CD14-positive monocyte (primary cell): ENCODE measurements at regions not wholly inside any gene's neighbourhood (a gene's known extent, or its start where the extent isn't known, plus 50 kb on each side); places are given as distances from the start of the nearest gene placed in this dataset.

Source experiments
- DNase-seq, 3 donors: peaks; one replicate each; pipeline ENCODE4 v3.0.0-alpha.2; 2011 to 2022
- H2AFZ ChIP-seq: 2 replicates; pipeline ENCODE4 v1.6.0; 2012; ENCODE audit warnings: mild to moderate bottlenecking, low read depth, low read length, inconsistent platforms; ENCODE audit not compliant: insufficient read depth, poor library complexity, severe bottlenecking
- H3K27ac ChIP-seq, 2 donors: 1 replicate in 1 of 2; 2 replicates in 1 of 2; pipeline ENCODE4 v1.5.1; 2012 to 2013; ENCODE audit warnings: low read length in 2 of 2, control low read depth in 1 of 2, inconsistent platforms in 1 of 2, low read depth in 1 of 2, mild to moderate bottlenecking in 1 of 2
- H3K27me3 ChIP-seq, 2 donors: one replicate each; pipeline versions ENCODE4 v1.6.0 to v1.6.1; 2011 to 2013; ENCODE audit warnings: low read length in 2 of 2; ENCODE audit not compliant: control insufficient read depth in 2 of 2, insufficient read depth in 2 of 2
- H3K36me3 ChIP-seq, 2 donors: replicated peaks in 1 of 2; 1 replicate in 1 of 2; 2 replicates in 1 of 2; pipeline versions ENCODE4 v1.5.1 to v1.6.1; 2012 to 2013; ENCODE audit warnings: low read length in 2 of 2, control low read depth in 1 of 2, inconsistent platforms in 1 of 2, mild to moderate bottlenecking in 1 of 2; ENCODE audit not compliant: insufficient read depth in 2 of 2, control insufficient read depth in 1 of 2
- H3K4me1 ChIP-seq, 2 donors: 1 replicate in 1 of 2; 2 replicates in 1 of 2; pipeline versions ENCODE4 v1.5.1 to v1.6.1; 2012 to 2013; ENCODE audit warnings: low read length in 2 of 2, control low read depth in 1 of 2, inconsistent platforms in 1 of 2, mild to moderate bottlenecking in 1 of 2, moderate library complexity in 1 of 2; ENCODE audit not compliant: insufficient read depth in 2 of 2, control insufficient read depth in 1 of 2
- H3K4me2 ChIP-seq: replicated peaks from 2 replicates; pipeline ENCODE3; 2012; ENCODE audit warnings: low read length, moderate library complexity, mild to moderate bottlenecking; ENCODE audit not compliant: poor library complexity, severe bottlenecking; ENCODE audit errors: extremely low read depth
- H3K4me3 ChIP-seq, 3 experiments: fragments of 200-600 bp in 1 of 3; sonication (generic) in 1 of 3; replicated peaks in 1 of 3; 1 replicate in 2 of 3; 2 replicates in 1 of 3; pipeline ENCODE4 v1.5.1; 2011 to 2013; ENCODE audit warnings: low read length in 3 of 3, mild to moderate bottlenecking in 3 of 3, control low read depth in 2 of 3, low read depth in 2 of 3, inconsistent platforms in 1 of 3, moderate library complexity in 1 of 3
- H3K79me2 ChIP-seq: 2 replicates; pipeline ENCODE4 v1.6.0; 2012; ENCODE audit warnings: mild to moderate bottlenecking, control low read depth, inconsistent platforms, low read length, moderate library complexity; ENCODE audit not compliant: insufficient read depth
- H3K9ac ChIP-seq: 2 replicates; pipeline ENCODE4 v1.6.0; 2017; ENCODE audit warnings: low read length, mild to moderate bottlenecking; ENCODE audit not compliant: insufficient read depth, poor library complexity, severe bottlenecking
- H3K9me3 ChIP-seq, 2 donors: replicated peaks in 1 of 2; 1 replicate in 1 of 2; 2 replicates in 1 of 2; pipeline versions ENCODE4 v1.5.1 to v1.6.1; 2012 to 2013; ENCODE audit warnings: low read length in 2 of 2, control low read depth in 1 of 2; ENCODE audit not compliant: control insufficient read depth in 1 of 2, insufficient read depth in 1 of 2
- H4K20me1 ChIP-seq: 2 replicates; pipeline ENCODE4 v1.6.0; 2012; ENCODE audit warnings: mild to moderate bottlenecking, low read length, control low read depth, moderate library complexity; ENCODE audit not compliant: insufficient read depth
- H3K27ac Mint-ChIP-seq, 7 donors: one replicate each; pipeline ENCODE4 v1.8.0; 2020; ENCODE audit warnings: mild to moderate bottlenecking in 7 of 7, mixed read lengths in 7 of 7, moderate library complexity in 6 of 7, inconsistent platforms in 2 of 7
- H3K27me3 Mint-ChIP-seq, 3 donors: one replicate each; pipeline ENCODE4 v1.8.0; 2021 to 2022; ENCODE audit warnings: low read depth in 3 of 3, mild to moderate bottlenecking in 3 of 3, mixed read lengths in 3 of 3, moderate library complexity in 3 of 3, inconsistent platforms in 1 of 3
- H3K36me3 Mint-ChIP-seq, 2 donors: one replicate each; pipeline ENCODE4 v1.8.0; 2020; ENCODE audit warnings: mixed read lengths in 2 of 2, inconsistent platforms in 1 of 2, mild to moderate bottlenecking in 1 of 2
- H3K4me1 Mint-ChIP-seq: one replicate; pipeline ENCODE4 v1.8.0; 2020; ENCODE audit warnings: mild to moderate bottlenecking, mixed read lengths
- H3K4me3 Mint-ChIP-seq, 2 donors: one replicate each; pipeline ENCODE4 v1.8.0; 2020; ENCODE audit warnings: mild to moderate bottlenecking in 2 of 2, mixed read lengths in 2 of 2, moderate library complexity in 1 of 2
- H3K9me3 Mint-ChIP-seq, 7 donors: one replicate each; pipeline ENCODE4 v1.8.0; 2020 to 2022; ENCODE audit warnings: mixed read lengths in 7 of 7, mild to moderate bottlenecking in 6 of 7, moderate library complexity in 6 of 7, inconsistent platforms in 2 of 7
- WGBS: methylation state at CpG from one replicate; pipeline ENCODE4 v1.1.5; 2013; ENCODE audit warnings: missing lambda C conversion rate; ENCODE audit not compliant: insufficient coverage; 5-methylcytosine and 5-hydroxymethylcytosine counted together
- intact Hi-C, 2 donors: fragments of 100-400 bp; cut with micrococcal nuclease; formaldehyde crosslinking; loops; one replicate each; pipeline versions ENCODE4 v1.15.0 to v1.15.1; 2023
- TF ChIP-seq, protein P1 (sequence below): fragments of 200-600 bp; IDR thresholded peaks from one replicate; pipeline ENCODE4 v1.8.0; 2022; ENCODE audit warnings: antibody characterized with exemption, mild to moderate bottlenecking

DNA sequence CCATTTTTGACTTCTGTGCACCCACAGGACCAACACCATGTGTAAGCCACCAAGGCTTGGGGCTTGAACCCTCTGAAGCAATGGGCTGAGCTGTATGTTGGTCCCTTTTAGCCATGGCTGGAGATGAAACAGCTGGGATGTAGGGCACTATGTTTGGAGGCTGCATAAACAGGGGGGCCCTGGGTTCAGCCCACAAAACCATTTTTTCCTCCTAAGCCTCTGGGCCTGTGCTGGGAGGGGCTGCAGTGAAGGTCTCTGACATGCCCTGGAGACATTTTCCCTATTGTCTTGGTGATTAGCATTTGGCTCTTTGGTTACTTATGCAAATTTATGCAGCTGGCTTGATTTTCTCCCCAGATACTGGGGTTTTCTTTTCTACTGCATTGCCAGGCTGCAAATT is 144.9 kb downstream of the ZNF326 start:
- peak overlapping the region in 1 of 7 donors; percentile 53 for H3K27ac Mint-ChIP-seq
- peaks cover 0 to 13% of the 10 kb centered on the region in 2 donors for H3K9me3 ChIP-seq
- no peak overlapping the region for H3K4me3 ChIP-seq
- H3K36me3 Mint-ChIP-seq, result no peaks in the 10 kb centered on the region
- no peaks in the 10 kb centered on the region for H3K4me1 Mint-ChIP-seq
- DNase-seq, result no peak
- no peaks in the 10 kb centered on the region for H4K20me1 ChIP-seq
- TF ChIP-seq, protein P1, sequence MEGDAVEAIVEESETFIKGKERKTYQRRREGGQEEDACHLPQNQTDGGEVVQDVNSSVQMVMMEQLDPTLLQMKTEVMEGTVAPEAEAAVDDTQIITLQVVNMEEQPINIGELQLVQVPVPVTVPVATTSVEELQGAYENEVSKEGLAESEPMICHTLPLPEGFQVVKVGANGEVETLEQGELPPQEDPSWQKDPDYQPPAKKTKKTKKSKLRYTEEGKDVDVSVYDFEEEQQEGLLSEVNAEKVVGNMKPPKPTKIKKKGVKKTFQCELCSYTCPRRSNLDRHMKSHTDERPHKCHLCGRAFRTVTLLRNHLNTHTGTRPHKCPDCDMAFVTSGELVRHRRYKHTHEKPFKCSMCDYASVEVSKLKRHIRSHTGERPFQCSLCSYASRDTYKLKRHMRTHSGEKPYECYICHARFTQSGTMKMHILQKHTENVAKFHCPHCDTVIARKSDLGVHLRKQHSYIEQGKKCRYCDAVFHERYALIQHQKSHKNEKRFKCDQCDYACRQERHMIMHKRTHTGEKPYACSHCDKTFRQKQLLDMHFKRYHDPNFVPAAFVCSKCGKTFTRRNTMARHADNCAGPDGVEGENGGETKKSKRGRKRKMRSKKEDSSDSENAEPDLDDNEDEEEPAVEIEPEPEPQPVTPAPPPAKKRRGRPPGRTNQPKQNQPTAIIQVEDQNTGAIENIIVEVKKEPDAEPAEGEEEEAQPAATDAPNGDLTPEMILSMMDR, result no peak
- no peak overlapping the region for H3K4me2 ChIP-seq
- no peak overlapping the region for H2AFZ ChIP-seq
- H3K36me3 ChIP-seq, result no peaks in the 10 kb centered on the region
- no peak overlapping the region for H3K27ac ChIP-seq
- intact Hi-C loops, result no loop called here
- H3K27me3 ChIP-seq, result no peaks in the 10 kb centered on the region
- no peaks in the 10 kb centered on the region for H3K79me2 ChIP-seq
- H3K9me3 Mint-ChIP-seq, result peaks cover 6 to 31% (median 14%) of the 10 kb centered on the region in 7 donors
- no peak overlapping the region for H3K4me3 Mint-ChIP-seq
- H3K4me1 ChIP-seq, result no peaks in the 10 kb centered on the region
- no peak overlapping the region for H3K9ac ChIP-seq
- peaks cover 0 to 3% (median 1%) of the 10 kb centered on the region in 3 donors for H3K27me3 Mint-ChIP-seq

DNA sequence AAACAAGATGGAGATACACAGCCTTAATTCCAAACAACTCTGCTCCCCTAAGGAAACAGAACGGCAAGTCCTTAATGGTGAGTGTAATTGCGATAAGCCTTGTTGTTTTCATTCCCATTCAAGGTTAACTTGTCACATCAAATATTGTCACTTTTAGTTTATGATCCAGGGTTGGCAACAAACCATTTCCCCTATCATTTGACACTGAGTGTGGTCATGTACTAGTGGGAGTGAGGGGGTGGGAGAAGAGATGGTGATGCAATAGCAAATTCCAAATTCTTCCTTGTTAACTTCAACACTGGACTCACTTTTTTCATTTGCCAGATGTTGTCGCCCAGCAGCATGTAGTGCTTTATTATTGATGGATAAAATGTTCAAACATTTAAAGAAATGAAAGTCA is 140.4 kb downstream of the ZNF326 start:
- DNase-seq, result no peak
- Histone ChIP-seq H3K4me1 (no peaks in the 10 kb centered on the region), H3K4me2 (no peak overlapping the region), H3K36me3 (no peaks in the 10 kb centered on the region), H3K9ac (no peak overlapping the region), H4K20me1 (no peaks in the 10 kb centered on the region), H3K4me3 (no peak overlapping the region), H3K27me3 (peaks cover 0 to 3% of the 10 kb centered on the region in 2 donors), H3K27ac (no peak overlapping the region), H3K9me3 (peaks cover 0 to 13% of the 10 kb centered on the region in 2 donors), H2AFZ (no peak overlapping the region), H3K79me2 (no peaks in the 10 kb centered on the region)
- H3K4me3 Mint-ChIP-seq, result no peak overlapping the region
- intact Hi-C loops, result no loop called here
- no peaks in the 10 kb centered on the region for H3K36me3 Mint-ChIP-seq
- TF ChIP-seq, protein P1, result no peak
- peaks cover 4 to 22% (median 12%) of the 10 kb centered on the region in 7 donors for H3K9me3 Mint-ChIP-seq
- no peaks in the 10 kb centered on the region for H3K4me1 Mint-ChIP-seq
- peaks cover 2 to 6% (median 3%) of the 10 kb centered on the region in 3 donors for H3K27me3 Mint-ChIP-seq
- no CpG with 5 or more reads among the region's 3 CpGs for WGBS
- no peak overlapping the region for H3K27ac Mint-ChIP-seq
